ENCODE measurements at regions not wholly inside any gene's neighbourhood (a gene's known extent, or its start where the extent isn't known, plus 50 kb on each side); places are given as distances from the start of the nearest gene placed in this dataset.
"Not testable (repeated sequence)": the region's sequence is repeated elsewhere in the genome, so short reads cannot be mapped to it uniquely, and the experiment has no call there.

- WGBS, 2 donors: 68 to 76% methylated on average over 8 of the region's 8 CpGs
Measured at GRCh38 chr9:39588500-39589137, 233.2 kb downstream of the SPATA31A1 start.

GRCh38 chr9:39604089-39604488, 248.6 kb downstream of the SPATA31A1 start:
- not testable (repeated sequence) for H3K4me1 ChIP-seq; ATAC-seq (ENCODE audit: low FRiP score in 2 of 2); DNase-seq; H3K36me3 ChIP-seq; H3K4me3 ChIP-seq; H3K27me3 ChIP-seq; H3K9me3 ChIP-seq; H3K27ac ChIP-seq
- WGBS, 2 donors: no CpG with 5 or more reads among the region's 24 CpGs

More at GRCh38 chr9:39588500-39589137, 233.2 kb downstream of the SPATA31A1 start:
- ATAC-seq (ENCODE audit: low FRiP score in 2 of 2) (no peak), DNase-seq (no peak)
- Histone ChIP-seq H3K27me3 (no peaks in the 10 kb centered on the region), H3K27ac (no peak overlapping the region), H3K36me3 (no peaks in the 10 kb centered on the region), H3K9me3 (no peaks in the 10 kb centered on the region), H3K4me3 (no peak overlapping the region), H3K4me1 (no peaks in the 10 kb centered on the region)
- no peak for TF ChIP-seq POLR2A (IDR thresholded peaks at IDR 0.05)

GRCh38 chr9:39611449-39612231, 256.2 kb downstream of the SPATA31A1 start:
- DNase-seq; H3K27ac ChIP-seq; H3K27me3 ChIP-seq; H3K4me3 ChIP-seq; H3K9me3 ChIP-seq; H3K36me3 ChIP-seq; H3K4me1 ChIP-seq; ATAC-seq (ENCODE audit: low FRiP score in 2 of 2): not testable (repeated sequence)
- WGBS, 2 donors: no CpG with 5 or more reads among the region's 4 CpGs

- not testable (repeated sequence) for H3K36me3 ChIP-seq; H3K27me3 ChIP-seq; H3K4me3 ChIP-seq; H3K9me3 ChIP-seq; H3K4me1 ChIP-seq; ATAC-seq (ENCODE audit: low FRiP score in 2 of 2); DNase-seq; H3K27ac ChIP-seq
- WGBS, 2 donors: no CpG with 5 or more reads among the region's 4 CpGs
Measured at GRCh38 chr9:39616480-39616879, 261.0 kb downstream of the SPATA31A1 start.

- not testable (repeated sequence) for H3K4me1 ChIP-seq; H3K36me3 ChIP-seq; H3K27me3 ChIP-seq; DNase-seq; H3K9me3 ChIP-seq; H3K27ac ChIP-seq; ATAC-seq (ENCODE audit: low FRiP score in 2 of 2); H3K4me3 ChIP-seq
- no CpG with 5 or more reads among the region's 10 CpGs for WGBS, 2 donors
Measured at GRCh38 chr9:39624048-39624447, 268.6 kb downstream of the SPATA31A1 start.

- not testable (repeated sequence) for H3K4me1 ChIP-seq; DNase-seq; H3K27me3 ChIP-seq; H3K9me3 ChIP-seq; H3K36me3 ChIP-seq; H3K4me3 ChIP-seq; H3K27ac ChIP-seq; ATAC-seq (ENCODE audit: low FRiP score in 2 of 2)
- 80% methylated on average over 2 of the region's 12 CpGs; no CpG with 5 or more reads in 1 of the 2 donors for WGBS, 2 donors
Measured at GRCh38 chr9:39632071-39632470, 276.6 kb downstream of the SPATA31A1 start.

- not testable (repeated sequence) for H3K4me3 ChIP-seq; H3K36me3 ChIP-seq; ATAC-seq (ENCODE audit: low FRiP score in 2 of 2); H3K4me1 ChIP-seq; H3K27me3 ChIP-seq; H3K9me3 ChIP-seq; DNase-seq; H3K27ac ChIP-seq
Measured at GRCh38 chr9:39649029-39649428, 293.6 kb downstream of the SPATA31A1 start.

GRCh38 chr9:39656960-39657603, 301.6 kb downstream of the SPATA31A1 start:
- not testable (repeated sequence) for H3K9me3 ChIP-seq; DNase-seq; H3K36me3 ChIP-seq; H3K27me3 ChIP-seq; H3K4me1 ChIP-seq; H3K27ac ChIP-seq; H3K4me3 ChIP-seq; ATAC-seq (ENCODE audit: low FRiP score in 2 of 2)
- no CpG with 5 or more reads among the region's 4 CpGs for WGBS, 2 donors

- not testable (repeated sequence) for H3K27ac ChIP-seq, DNase-seq, H3K9me3 ChIP-seq, H3K27me3 ChIP-seq, H3K4me3 ChIP-seq, H3K4me1 ChIP-seq, H3K36me3 ChIP-seq
- WGBS, 2 donors: no CpG with 5 or more reads among the region's 8 CpGs
- peak in 1 of 2 donors; percentile 28 for ATAC-seq (ENCODE audit: low FRiP score in 2 of 2)
Measured at GRCh38 chr9:39663020-39663419, 307.6 kb downstream of the SPATA31A1 start.

GRCh38 chr9:39663713-39664112, 308.2 kb downstream of the SPATA31A1 start:
- DNase-seq; H3K4me1 ChIP-seq; H3K27me3 ChIP-seq; H3K9me3 ChIP-seq; H3K36me3 ChIP-seq; H3K4me3 ChIP-seq; ATAC-seq (ENCODE audit: low FRiP score in 2 of 2); H3K27ac ChIP-seq: not testable (repeated sequence)
- WGBS, 2 donors: no CpG with 5 or more reads among the region's 1 CpG

- H3K4me1 ChIP-seq; H3K36me3 ChIP-seq; H3K4me3 ChIP-seq; DNase-seq; H3K9me3 ChIP-seq; ATAC-seq (ENCODE audit: low FRiP score in 2 of 2); H3K27me3 ChIP-seq; H3K27ac ChIP-seq: not testable (repeated sequence)
- WGBS, 2 donors: 87 to 94% methylated on average over 3 to 5 of the region's 7 CpGs
Measured at GRCh38 chr9:39665020-39665419, 309.6 kb downstream of the SPATA31A1 start.

- DNase-seq; ATAC-seq (ENCODE audit: low FRiP score in 2 of 2); H3K4me1 ChIP-seq; H3K27me3 ChIP-seq; H3K36me3 ChIP-seq; H3K27ac ChIP-seq; H3K9me3 ChIP-seq; H3K4me3 ChIP-seq: not testable (repeated sequence)
- WGBS, 2 donors: no CpG with 5 or more reads among the region's 1 CpG
Measured at GRCh38 chr9:39674437-39675210, 319.2 kb downstream of the SPATA31A1 start.

All from upper lobe of left lung (tissue), 6 donors.